Peyer's patch (tissue), 4 donors: ENCODE measurements at regions not wholly inside any gene's neighbourhood (a gene's known extent, or its start where the extent isn't known, plus 50 kb on each side); places are given as distances from the start of the nearest gene placed in this dataset.
"Not testable (repeated sequence)": the region's sequence is repeated elsewhere in the genome, so short reads cannot be mapped to it uniquely, and the experiment has no call there.

Experiments
- DNase-seq, 3 donors: peaks; one replicate each; pipeline ENCODE4 v3.0.0-alpha.2; 2017 to 2019
- H3K27ac ChIP-seq, 4 donors: fragments of 200-600 bp; sonication (generic); one replicate each; pipeline ENCODE4 v1.5.1; 2016 to 2019
- H3K27me3 ChIP-seq, 2 donors: fragments of 200-600 bp; sonication (generic); one replicate each; pipeline ENCODE4 v1.5.1; 2019
- H3K36me3 ChIP-seq, 3 donors: fragments of 200-600 bp; sonication (generic); one replicate each; pipeline ENCODE4 v1.5.1; 2016 to 2019
- H3K4me1 ChIP-seq, 4 donors: fragments of 200-600 bp; sonication (generic); one replicate each; pipeline ENCODE4 v1.5.1; 2016 to 2019
- H3K4me3 ChIP-seq, 4 donors: fragments of 200-600 bp; sonication (generic); 1 replicate in 3 of 4; 2 replicates in 1 of 4; pipeline ENCODE4 v1.5.1; 2016 to 2019; ENCODE audit warnings: mild to moderate bottlenecking in 1 of 4
- H3K9me3 ChIP-seq, 4 donors: fragments of 200-600 bp; sonication (generic); one replicate each; pipeline ENCODE4 v1.5.1; 2016 to 2019; ENCODE audit warnings: mild to moderate bottlenecking in 1 of 4
- POLR2A ChIP-seq, 2 donors: fragments of 450-650 bp; IDR thresholded peaks; one replicate each; pipeline ENCODE4 v1.5.1; 2017; ENCODE audit warnings: antibody characterized with exemption in 2 of 2, mild to moderate bottlenecking in 2 of 2, moderate library complexity in 2 of 2
- TF ChIP-seq, protein P1 (sequence below), 6 experiments: fragments of 450-650 bp in 4 of 6; fragments of 200-600 bp in 2 of 6; sonication (generic) in 1 of 6; IDR thresholded peaks; one replicate each; pipeline ENCODE4 v1.5.1; 2017 to 2019; ENCODE audit warnings: antibody characterized with exemption in 6 of 6, mild to moderate bottlenecking in 3 of 6, moderate library complexity in 1 of 6

DNA sequence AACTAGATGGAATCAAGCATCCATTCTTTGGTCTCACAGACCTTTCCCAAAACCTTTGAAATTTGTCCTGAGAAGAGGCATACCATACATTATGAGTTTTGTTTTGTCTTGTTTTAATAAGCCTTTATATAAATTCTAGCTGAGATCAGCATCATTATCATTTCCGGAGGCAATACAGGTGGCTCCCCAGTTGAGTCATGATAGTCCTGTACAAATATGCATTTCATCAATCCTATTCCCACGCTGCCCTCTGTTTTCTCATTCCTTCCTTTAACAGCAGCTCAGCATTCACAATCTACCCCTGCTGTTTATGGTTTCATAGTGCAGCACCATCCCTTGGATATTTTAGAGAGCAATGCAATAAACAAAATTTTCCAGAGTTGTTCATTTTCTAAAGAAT lies 216.7 kb downstream of the TXNL1 start:
- no peaks in the 10 kb centered on the region for H3K36me3 ChIP-seq
- no peaks in the 10 kb centered on the region for H3K9me3 ChIP-seq
- TF ChIP-seq, protein P1, sequence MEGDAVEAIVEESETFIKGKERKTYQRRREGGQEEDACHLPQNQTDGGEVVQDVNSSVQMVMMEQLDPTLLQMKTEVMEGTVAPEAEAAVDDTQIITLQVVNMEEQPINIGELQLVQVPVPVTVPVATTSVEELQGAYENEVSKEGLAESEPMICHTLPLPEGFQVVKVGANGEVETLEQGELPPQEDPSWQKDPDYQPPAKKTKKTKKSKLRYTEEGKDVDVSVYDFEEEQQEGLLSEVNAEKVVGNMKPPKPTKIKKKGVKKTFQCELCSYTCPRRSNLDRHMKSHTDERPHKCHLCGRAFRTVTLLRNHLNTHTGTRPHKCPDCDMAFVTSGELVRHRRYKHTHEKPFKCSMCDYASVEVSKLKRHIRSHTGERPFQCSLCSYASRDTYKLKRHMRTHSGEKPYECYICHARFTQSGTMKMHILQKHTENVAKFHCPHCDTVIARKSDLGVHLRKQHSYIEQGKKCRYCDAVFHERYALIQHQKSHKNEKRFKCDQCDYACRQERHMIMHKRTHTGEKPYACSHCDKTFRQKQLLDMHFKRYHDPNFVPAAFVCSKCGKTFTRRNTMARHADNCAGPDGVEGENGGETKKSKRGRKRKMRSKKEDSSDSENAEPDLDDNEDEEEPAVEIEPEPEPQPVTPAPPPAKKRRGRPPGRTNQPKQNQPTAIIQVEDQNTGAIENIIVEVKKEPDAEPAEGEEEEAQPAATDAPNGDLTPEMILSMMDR (IDR thresholded peaks at IDR 0.05) = no peak
- no peak for TF ChIP-seq POLR2A (IDR thresholded peaks at IDR 0.05)
- no peak for DNase-seq
- H3K4me3 ChIP-seq = no peak overlapping the region
- no peak overlapping the region for H3K27ac ChIP-seq
- no peaks in the 10 kb centered on the region for H3K4me1 ChIP-seq
- H3K27me3 ChIP-seq = no peaks in the 10 kb centered on the region

DNA sequence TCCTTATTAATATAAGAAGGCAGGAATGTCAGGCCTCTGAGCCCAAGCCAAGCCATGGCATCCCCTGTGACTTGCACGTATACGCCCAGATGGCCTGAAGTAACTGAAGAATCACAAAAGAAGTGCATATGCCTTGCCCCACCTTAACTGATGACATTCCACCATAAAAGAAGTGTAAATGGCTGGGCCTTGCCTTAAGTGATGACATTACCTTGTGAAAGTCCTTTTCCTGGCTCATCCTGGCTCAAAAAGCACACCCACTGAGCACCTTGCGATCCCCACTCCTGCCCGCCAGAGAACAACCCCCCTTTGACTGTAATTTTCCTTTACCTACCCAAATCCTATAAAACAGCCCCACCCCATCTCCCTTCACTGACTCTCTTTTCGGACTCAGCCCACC lies 217.5 kb downstream of the TXNL1 start:
- H3K27ac ChIP-seq, H3K4me3 ChIP-seq, H3K36me3 ChIP-seq, DNase-seq, H3K9me3 ChIP-seq, H3K4me1 ChIP-seq, H3K27me3 ChIP-seq: not testable (repeated sequence)

DNA sequence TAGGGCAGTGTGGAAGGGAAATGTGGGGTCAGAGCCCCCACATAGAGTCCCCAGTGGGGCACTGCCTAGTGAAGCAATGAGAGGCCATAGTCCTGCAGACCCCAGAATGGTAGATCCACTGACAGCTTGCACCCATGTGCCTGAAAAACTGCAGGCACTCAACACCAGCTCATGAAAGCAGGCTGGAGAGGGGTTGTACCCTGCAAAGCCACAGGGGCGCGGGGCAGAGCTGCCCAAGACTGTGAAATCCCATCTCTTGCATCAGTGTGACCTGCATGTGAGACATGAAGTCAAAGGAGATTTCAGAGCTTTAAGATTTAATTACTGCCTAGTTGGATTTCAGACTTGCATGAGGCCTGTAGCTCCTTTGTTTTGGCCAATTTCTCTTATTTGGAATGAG lies 224.0 kb downstream of the TXNL1 start:
- Histone ChIP-seq H3K27ac (no peak overlapping the region), H3K4me1 (no peaks in the 10 kb centered on the region), H3K27me3 (no peaks in the 10 kb centered on the region), H3K4me3 (no peak overlapping the region), H3K36me3 (no peaks in the 10 kb centered on the region), H3K9me3 (no peaks in the 10 kb centered on the region)
- TF ChIP-seq, protein P1 (IDR thresholded peaks at IDR 0.05) = no peak
- TF ChIP-seq POLR2A (IDR thresholded peaks at IDR 0.05) = no peak
- DNase-seq = no peak

DNA sequence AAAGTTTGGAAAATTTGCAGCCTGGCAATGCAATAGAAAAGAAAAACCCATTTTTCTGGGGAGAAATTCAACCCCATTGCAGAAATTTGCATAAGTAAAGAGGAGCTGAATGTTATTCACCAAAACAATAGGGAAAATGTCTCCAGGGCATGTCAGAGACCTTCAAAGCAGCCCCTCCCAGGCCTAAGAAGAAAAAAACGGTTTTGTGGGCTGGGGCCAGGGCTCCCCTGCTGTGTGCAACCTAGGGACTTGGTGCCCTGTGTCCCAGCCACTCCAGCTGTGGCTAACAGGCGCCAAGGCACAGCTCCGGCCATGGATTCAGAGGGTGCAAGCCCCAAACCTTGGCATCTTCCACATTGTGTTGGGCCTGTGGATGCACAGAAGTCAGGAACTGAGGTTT lies 224.5 kb downstream of the TXNL1 start:
- Histone ChIP-seq H3K36me3 (no peaks in the 10 kb centered on the region), H3K9me3 (no peaks in the 10 kb centered on the region), H3K27ac (no peak overlapping the region), H3K4me1 (no peaks in the 10 kb centered on the region), H3K27me3 (no peaks in the 10 kb centered on the region), H3K4me3 (no peak overlapping the region)
- TF ChIP-seq, protein P1 (IDR thresholded peaks at IDR 0.05) = no peak
- no peak for TF ChIP-seq POLR2A (IDR thresholded peaks at IDR 0.05)
- no peak for DNase-seq

DNA sequence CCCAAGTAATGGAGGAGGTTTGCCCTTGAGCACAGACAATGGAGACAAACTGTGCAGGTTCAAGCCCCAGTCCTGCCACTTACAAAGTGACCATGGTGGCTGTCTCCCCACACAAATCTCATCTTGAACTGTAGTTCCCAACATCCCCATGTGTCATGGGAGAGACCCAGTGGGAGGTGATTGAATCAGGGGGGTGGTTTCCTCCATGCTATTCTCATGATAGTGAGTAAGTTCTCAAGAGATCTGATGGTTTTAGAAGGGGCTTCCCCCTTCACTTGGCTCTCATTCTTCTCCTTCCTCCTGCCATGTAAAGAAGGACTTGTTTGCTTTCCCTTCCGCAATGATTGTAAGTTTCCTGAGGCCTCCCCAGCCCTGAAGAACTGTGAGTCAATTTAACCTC lies 225.4 kb downstream of the TXNL1 start:
- no peaks in the 10 kb centered on the region for H3K9me3 ChIP-seq
- TF ChIP-seq, protein P1 (IDR thresholded peaks at IDR 0.05) = no peak
- no peak for TF ChIP-seq POLR2A (IDR thresholded peaks at IDR 0.05)
- H3K27me3 ChIP-seq = no peaks in the 10 kb centered on the region
- DNase-seq = no peak
- no peak overlapping the region for H3K4me3 ChIP-seq
- no peaks in the 10 kb centered on the region for H3K4me1 ChIP-seq
- no peak overlapping the region for H3K27ac ChIP-seq
- H3K36me3 ChIP-seq = no peaks in the 10 kb centered on the region

DNA sequence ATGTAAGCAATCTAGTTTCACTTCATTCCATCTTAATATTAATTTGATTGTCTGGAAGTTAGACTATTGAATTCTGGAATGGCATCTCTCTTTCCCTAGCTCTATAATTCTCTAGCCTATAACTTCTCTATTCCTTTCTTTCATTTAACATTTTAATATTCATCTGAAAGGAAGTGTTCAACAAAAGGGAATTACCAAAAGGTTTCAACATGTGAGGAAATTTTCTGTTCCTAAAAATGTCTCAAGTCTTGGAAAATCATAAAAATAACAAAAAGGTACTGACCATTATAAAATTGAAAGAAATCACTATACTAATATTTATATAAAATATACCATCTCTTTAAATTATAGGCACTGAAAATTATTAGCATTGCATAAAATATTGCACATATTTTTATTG lies 228.7 kb downstream of the TXNL1 start:
- Histone ChIP-seq H3K27me3 (no peaks in the 10 kb centered on the region), H3K27ac (no peak overlapping the region), H3K9me3 (no peaks in the 10 kb centered on the region), H3K4me3 (no peak overlapping the region), H3K4me1 (no peaks in the 10 kb centered on the region), H3K36me3 (no peaks in the 10 kb centered on the region)
- no peak for DNase-seq
- TF ChIP-seq, protein P1 (IDR thresholded peaks at IDR 0.05) = no peak
- TF ChIP-seq POLR2A (IDR thresholded peaks at IDR 0.05) = no peak
